WTC11 (cell line): ENCODE measurements at regions not wholly inside any gene's neighbourhood (a gene's known extent, or its start where the extent isn't known, plus 50 kb on each side); places are given as distances from the start of the nearest gene placed in this dataset.

Experiments
- CTCF ChIP-seq: fragments of 200-600 bp; IDR thresholded peaks from 2 replicates; pipeline ENCODE4 v1.8.0; 2022; ENCODE audit warnings: antibody characterized with exemption
- ETV6 ChIP-seq: sonication (generic); formaldehyde crosslinking; IDR thresholded peaks from 2 replicates; pipeline ENCODE4 v1.8.1; 2022; ENCODE audit warnings: mild to moderate bottlenecking, missing genetic modification reagents
- STAT6 ChIP-seq: sonication (generic); formaldehyde crosslinking; conservative IDR thresholded peaks from 2 replicates; pipeline ENCODE4 v1.8.1; 2023; ENCODE audit warnings: mild to moderate bottlenecking, low read depth, missing genetic modification reagents, moderate library complexity

- no peak for TF ChIP-seq ETV6
- TF ChIP-seq STAT6 (CRISPR knock-in tag), result no peak
- TF ChIP-seq CTCF, result no peak
Observed at GRCh38 chr3:29033511-29033910, 247.4 kb upstream of the RBMS3 start.
